ENCODE measurements at regions not wholly inside any gene's neighbourhood (a gene's known extent, or its start where the extent isn't known, plus 50 kb on each side); places are given as distances from the start of the nearest gene placed in this dataset.

GRCh38 chrX:39928704-39929378 lies 168.9 kb downstream of the BCOR start:
- TF ChIP-seq, protein P1, sequence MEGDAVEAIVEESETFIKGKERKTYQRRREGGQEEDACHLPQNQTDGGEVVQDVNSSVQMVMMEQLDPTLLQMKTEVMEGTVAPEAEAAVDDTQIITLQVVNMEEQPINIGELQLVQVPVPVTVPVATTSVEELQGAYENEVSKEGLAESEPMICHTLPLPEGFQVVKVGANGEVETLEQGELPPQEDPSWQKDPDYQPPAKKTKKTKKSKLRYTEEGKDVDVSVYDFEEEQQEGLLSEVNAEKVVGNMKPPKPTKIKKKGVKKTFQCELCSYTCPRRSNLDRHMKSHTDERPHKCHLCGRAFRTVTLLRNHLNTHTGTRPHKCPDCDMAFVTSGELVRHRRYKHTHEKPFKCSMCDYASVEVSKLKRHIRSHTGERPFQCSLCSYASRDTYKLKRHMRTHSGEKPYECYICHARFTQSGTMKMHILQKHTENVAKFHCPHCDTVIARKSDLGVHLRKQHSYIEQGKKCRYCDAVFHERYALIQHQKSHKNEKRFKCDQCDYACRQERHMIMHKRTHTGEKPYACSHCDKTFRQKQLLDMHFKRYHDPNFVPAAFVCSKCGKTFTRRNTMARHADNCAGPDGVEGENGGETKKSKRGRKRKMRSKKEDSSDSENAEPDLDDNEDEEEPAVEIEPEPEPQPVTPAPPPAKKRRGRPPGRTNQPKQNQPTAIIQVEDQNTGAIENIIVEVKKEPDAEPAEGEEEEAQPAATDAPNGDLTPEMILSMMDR (IDR thresholded peaks at IDR 0.05; ENCODE audit: low read depth, low read length): no peak
- DNase-seq (ENCODE audit: low read depth in 2 of 2): no peak
- no peak overlapping the region for H3K4me3 ChIP-seq (replicated peaks in 1 of 2; ENCODE audit: low read depth in 2 of 2, low read length in 2 of 2)

DNA sequence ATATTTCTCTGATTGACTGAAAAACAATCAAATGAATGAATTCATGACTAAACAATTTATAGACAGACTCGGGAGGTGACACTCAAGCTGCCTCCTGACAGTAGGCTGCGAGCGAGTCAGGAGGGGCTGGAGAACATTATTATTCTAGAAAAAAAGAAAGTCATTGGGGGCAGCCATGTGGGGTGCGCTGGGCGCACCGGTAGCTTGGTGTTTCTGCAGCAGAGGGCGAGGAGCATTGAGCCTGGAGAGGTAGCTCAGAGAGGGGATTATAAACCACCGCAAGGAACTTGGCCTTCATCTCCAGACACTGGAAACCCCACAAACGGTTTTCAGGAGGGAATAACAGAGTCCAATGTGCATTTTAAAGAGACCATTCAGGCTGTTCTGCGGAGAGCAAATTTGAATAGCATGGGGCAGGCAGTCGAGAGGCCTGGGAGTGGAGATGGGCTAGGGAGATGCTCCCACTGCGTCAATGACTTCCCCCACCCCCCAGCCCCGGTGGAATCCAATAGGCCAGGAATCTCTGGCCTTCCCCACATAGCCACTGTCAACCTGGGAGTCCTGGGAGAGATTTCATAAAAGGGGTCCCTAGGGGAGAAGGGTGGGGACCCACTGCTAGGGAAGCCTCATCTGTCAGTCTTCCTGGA lies 168.3 kb downstream of the BCOR start:
- no peak overlapping the region for H3K4me3 ChIP-seq (replicated peaks in 1 of 2; ENCODE audit: low read depth in 2 of 2, low read length in 2 of 2)
- TF ChIP-seq, protein P1 (IDR thresholded peaks at IDR 0.05; ENCODE audit: low read depth, low read length): no peak
- no peak for DNase-seq (ENCODE audit: low read depth in 2 of 2)

DNA sequence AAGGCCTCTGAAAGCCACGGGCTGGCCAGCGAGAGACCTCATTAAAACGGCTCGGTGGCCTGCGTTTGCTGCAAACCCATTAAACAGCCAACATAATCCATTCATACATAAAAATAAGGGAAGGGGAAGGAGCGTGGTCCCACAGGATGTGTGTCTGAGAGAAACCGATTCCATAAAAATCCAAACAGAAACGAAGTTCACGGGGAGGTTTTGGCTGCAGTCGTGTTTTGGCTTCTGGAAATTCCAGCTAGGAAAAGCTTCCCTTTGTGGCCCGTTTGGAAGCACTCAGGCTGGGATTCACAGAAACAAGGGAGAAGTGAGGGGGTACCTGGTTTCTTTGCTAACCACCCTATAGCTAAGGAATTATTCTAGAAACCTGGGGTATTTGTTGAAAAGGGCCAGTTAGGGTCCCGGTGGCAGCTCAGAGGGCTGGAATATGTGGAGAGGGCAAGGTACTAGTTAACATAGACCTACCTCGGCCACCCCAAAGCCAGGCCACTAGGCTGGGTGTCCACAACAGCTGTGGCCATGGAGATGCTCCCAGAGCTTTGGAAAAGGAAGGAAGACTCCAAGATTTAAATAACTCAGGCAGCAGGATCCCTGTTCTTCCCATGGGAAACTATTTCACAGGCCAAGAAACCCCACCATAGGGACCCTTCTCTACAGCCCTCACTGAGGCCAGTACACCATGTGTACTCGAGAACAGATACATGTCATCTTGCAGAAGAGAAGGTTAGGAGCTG lies 166.8 kb downstream of the BCOR start:
- no peak for DNase-seq (ENCODE audit: low read depth in 2 of 2)
- TF ChIP-seq, protein P1 (IDR thresholded peaks at IDR 0.05; ENCODE audit: low read depth, low read length): no peak
- no peak overlapping the region for H3K4me3 ChIP-seq (replicated peaks in 1 of 2; ENCODE audit: low read depth in 2 of 2, low read length in 2 of 2)

- peak in 1 of 2 donors; percentile 65 for DNase-seq (ENCODE audit: low read depth in 2 of 2)
- TF ChIP-seq, protein P1 (IDR thresholded peaks at IDR 0.05; ENCODE audit: low read depth, low read length): no peak
- no peak overlapping the region for H3K4me3 ChIP-seq (replicated peaks in 1 of 2; ENCODE audit: low read depth in 2 of 2, low read length in 2 of 2)
Observed at GRCh38 chrX:39931529-39932282, 166.1 kb downstream of the BCOR start.

GRCh38 chrX:39935411-39936064 lies 162.2 kb downstream of the BCOR start:
- no peak for DNase-seq (ENCODE audit: low read depth in 2 of 2)
- TF ChIP-seq, protein P1 (IDR thresholded peaks at IDR 0.05; ENCODE audit: low read depth, low read length): no peak
- H3K4me3 ChIP-seq (replicated peaks in 1 of 2; ENCODE audit: low read depth in 2 of 2, low read length in 2 of 2): no peak overlapping the region

Data from cardiac fibroblast (primary cell).